IPS-15b (cell line): ENCODE measurements at regions not wholly inside any gene's neighbourhood (a gene's known extent, or its start where the extent isn't known, plus 50 kb on each side); places are given as distances from the start of the nearest gene placed in this dataset.

ENCODE experiments used
- H3K27me3 ChIP-seq: one replicate; pipeline ENCODE4 v1.6.1; 2013; ENCODE audit warnings: low read length; ENCODE audit not compliant: control insufficient read depth, insufficient read depth
- H3K36me3 ChIP-seq: one replicate; pipeline ENCODE4 v1.6.1; 2013; ENCODE audit warnings: low read length; ENCODE audit not compliant: control insufficient read depth, insufficient read depth
- H3K4me1 ChIP-seq: one replicate; pipeline ENCODE4 v1.6.1; 2013; ENCODE audit warnings: mild to moderate bottlenecking, low read length; ENCODE audit not compliant: control insufficient read depth, insufficient read depth
- H3K4me3 ChIP-seq: one replicate; pipeline ENCODE4 v1.5.1; 2013; ENCODE audit warnings: low read depth, low read length
- H3K9ac ChIP-seq: one replicate; pipeline ENCODE4 v1.6.1; 2013; ENCODE audit warnings: low read depth, mild to moderate bottlenecking, low read length
- H3K9me3 ChIP-seq: one replicate; pipeline ENCODE4 v1.6.1; 2013; ENCODE audit warnings: mild to moderate bottlenecking, low read length; ENCODE audit not compliant: control insufficient read depth, insufficient read depth

DNA sequence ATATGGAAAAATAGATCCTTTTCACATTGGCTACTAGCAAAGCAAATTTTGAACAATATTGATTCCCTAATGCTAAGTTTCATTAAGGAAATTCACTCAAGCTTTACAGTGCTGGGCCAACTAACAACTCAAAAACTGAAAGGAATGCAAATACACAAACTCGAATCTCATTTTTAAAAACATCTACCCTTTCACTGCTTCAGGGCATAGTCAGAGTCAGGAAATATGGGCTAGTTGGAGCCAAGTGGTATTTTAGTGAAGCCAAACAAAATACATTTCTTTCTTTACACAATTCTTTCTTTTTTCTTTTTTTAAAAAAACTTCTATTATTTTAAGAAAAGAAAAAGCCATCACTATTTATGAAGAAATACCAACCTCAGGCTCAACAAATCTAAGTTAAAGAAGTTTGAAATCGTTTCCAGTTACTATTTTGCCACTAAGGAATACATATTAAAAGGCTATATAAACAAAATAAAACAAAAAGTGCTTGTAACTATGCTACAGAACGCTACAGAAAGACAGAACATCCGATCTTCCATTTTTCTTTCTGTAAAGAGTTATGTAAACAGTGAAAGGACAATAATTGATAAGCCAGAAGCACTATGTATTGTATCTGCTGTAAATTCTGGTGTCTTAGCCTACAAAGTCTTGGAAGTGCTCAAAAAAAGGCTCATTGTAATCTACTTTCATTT is 113.6 kb upstream of the STK17B start:
- H3K4me3 ChIP-seq: no peak overlapping the region
- no peak overlapping the region for H3K9ac ChIP-seq
- no peaks in the 10 kb centered on the region for H3K9me3 ChIP-seq
- no peaks in the 10 kb centered on the region for H3K36me3 ChIP-seq
- no peaks in the 10 kb centered on the region for H3K27me3 ChIP-seq
- no peaks in the 10 kb centered on the region for H3K4me1 ChIP-seq

DNA sequence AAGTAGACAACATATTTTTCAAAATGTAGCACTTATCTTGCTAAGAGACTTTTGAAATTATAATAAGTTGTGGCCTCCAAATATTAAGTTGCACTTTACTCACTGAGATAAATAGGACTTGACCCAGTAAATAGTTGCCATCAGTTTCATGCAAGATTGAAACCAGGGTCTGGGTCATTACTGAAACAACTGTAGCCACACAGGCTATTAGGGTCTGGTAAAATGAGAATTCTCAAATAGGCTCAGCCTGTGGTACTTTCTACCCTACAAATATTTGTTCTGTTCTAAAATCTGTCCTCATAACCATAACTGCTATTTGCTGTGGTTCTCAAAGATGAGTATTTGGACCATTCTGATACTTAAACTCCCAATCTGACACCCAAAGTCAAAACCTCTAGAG is 115.4 kb upstream of the STK17B start:
- H3K4me3 ChIP-seq: no peak overlapping the region

DNA sequence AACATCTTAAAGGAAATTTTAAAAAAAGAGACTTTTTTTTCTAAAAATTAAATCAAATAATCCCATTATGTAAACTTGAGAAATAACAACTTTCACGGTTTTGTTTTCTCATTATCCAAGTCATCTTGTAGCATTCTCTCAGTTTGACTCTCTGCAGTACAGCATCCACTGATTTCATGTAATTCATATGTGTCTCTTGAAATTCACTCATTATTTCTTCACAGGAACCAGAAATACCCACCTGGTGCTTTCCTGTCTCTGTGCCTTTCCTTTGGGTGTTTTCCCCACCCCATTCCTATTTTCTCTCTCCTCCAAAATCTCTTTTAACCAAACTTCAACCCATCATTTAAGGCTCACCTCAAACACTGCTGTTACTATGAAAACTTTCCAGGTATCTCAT is 116.1 kb upstream of the STK17B start:
- no peaks in the 10 kb centered on the region for H3K4me1 ChIP-seq
- H3K9ac ChIP-seq: no peak overlapping the region
- no peak overlapping the region for H3K4me3 ChIP-seq
- H3K36me3 ChIP-seq: no peaks in the 10 kb centered on the region
- H3K27me3 ChIP-seq: no peaks in the 10 kb centered on the region
- H3K9me3 ChIP-seq: no peaks in the 10 kb centered on the region

More for the DNA sequence above, 115.4 kb upstream of the STK17B start:
- H3K9me3 ChIP-seq: no peaks in the 10 kb centered on the region
- no peaks in the 10 kb centered on the region for H3K36me3 ChIP-seq
- no peaks in the 10 kb centered on the region for H3K27me3 ChIP-seq
- no peak overlapping the region for H3K9ac ChIP-seq
- H3K4me1 ChIP-seq: no peaks in the 10 kb centered on the region

DNA sequence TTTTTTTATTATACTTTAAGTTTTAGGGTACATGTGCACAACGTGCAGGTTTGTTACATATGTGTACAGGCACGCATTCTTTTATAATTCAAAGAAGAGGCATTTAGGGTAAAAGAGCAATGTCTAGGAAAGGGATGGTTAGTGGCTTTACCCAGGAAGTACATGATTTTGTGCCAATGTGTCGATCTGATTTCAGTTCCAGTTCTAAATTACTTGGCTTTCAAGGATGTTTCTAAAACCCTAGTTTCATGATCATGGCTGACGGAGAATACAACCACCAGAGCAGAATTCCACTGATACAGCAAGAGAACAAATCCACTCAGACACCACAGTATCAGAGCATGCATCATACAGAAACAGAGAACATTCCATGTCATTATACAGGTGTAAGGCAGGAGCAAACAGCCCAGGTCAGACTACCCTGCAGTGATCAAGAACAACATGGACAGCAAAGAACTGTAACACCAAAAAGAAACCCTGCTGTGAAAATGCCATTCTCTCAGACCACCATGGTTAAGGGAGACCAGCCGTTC is 116.7 kb upstream of the STK17B start:
- Histone ChIP-seq H3K4me3 (no peak overlapping the region), H3K4me1 (no peaks in the 10 kb centered on the region), H3K27me3 (no peaks in the 10 kb centered on the region), H3K36me3 (no peaks in the 10 kb centered on the region), H3K9ac (no peak overlapping the region), H3K9me3 (no peaks in the 10 kb centered on the region)

DNA sequence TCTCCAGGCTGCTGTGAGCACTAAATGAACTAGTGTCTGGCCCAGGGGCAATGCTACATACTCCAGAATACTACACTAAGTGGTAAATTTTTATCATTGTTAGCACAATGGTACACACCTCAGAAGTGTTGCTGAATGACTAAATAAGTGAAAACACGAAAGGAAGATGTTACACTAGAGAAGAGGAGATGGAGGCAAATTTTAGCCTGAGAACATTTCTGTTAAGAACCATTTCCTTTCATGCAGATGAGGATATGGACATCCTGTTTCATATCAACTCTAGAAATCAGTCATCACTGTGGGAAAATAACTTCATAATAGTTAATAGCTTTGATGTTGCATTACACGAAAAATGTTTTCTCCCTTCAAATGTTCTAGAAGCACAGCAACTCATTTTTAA is 117.6 kb upstream of the STK17B start:
- no peaks in the 10 kb centered on the region for H3K9me3 ChIP-seq
- no peaks in the 10 kb centered on the region for H3K27me3 ChIP-seq
- no peak overlapping the region for H3K4me3 ChIP-seq
- no peak overlapping the region for H3K9ac ChIP-seq
- no peaks in the 10 kb centered on the region for H3K4me1 ChIP-seq
- H3K36me3 ChIP-seq: no peaks in the 10 kb centered on the region

DNA sequence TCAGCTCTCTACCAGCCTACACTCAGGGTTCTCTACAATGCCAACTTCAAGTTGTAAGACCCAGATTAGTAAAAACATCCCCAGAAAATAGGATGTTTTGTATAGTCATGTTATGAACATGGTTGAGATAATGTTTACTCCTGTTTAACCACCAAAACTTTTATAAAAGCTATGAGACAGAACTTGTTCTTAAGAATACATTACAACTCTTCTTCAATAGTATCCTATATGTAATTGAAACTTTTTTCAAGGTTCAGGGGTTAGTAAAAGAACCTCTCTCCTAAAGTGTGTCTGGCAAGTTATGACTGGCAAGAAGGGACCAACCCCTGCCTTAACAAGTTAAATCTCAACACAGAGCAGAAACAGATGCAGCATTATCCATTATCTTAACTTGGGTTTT is 118.8 kb upstream of the STK17B start:
- Histone ChIP-seq H3K27me3 (no peaks in the 10 kb centered on the region), H3K9me3 (no peaks in the 10 kb centered on the region), H3K9ac (no peak overlapping the region), H3K36me3 (no peaks in the 10 kb centered on the region), H3K4me1 (no peaks in the 10 kb centered on the region), H3K4me3 (no peak overlapping the region)

DNA sequence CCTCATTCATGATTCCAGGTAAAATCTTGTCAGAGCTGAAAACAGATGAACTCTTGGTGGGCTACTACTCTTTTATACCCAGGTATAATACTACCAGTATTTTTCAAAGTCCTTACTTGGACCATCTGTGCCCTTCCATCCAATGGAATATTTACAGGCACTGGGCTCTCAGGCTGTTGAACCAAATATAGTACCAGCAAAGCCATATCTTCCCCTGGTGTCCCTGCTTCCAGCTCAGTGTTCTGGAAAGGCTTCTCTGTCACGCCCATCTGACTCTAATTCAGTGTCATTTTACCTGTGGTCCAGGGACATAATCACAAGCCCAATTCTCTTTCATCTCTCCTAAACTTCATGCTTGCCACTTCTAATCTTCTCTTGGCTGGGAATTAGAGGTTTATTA is 119.2 kb upstream of the STK17B start:
- H3K4me3 ChIP-seq: no peak overlapping the region
- H3K27me3 ChIP-seq: no peaks in the 10 kb centered on the region
- no peaks in the 10 kb centered on the region for H3K4me1 ChIP-seq
- H3K9ac ChIP-seq: no peak overlapping the region
- H3K9me3 ChIP-seq: no peaks in the 10 kb centered on the region
- H3K36me3 ChIP-seq: no peaks in the 10 kb centered on the region

DNA sequence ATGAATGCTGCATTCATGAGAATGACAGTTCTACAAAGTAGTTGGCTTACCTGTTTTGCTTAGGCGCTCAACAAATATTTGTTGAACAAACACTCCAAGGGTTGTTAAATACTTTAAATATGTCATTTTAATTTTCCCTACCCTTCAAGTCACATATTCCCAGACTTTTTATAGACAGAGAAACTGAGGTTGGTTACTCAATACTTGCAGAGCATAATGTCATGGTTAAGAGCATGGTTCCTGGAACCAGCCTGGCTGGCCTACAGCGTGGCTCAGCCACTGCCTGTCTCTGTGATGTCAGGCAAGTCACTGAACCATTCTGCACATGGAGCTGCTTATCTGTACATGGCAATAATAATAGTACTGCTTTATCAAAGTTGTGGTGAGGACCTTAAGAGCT is 120.0 kb upstream of the STK17B start:
- H3K27me3 ChIP-seq: no peaks in the 10 kb centered on the region
- H3K4me1 ChIP-seq: no peaks in the 10 kb centered on the region
- no peak overlapping the region for H3K9ac ChIP-seq
- no peak overlapping the region for H3K4me3 ChIP-seq
- no peaks in the 10 kb centered on the region for H3K36me3 ChIP-seq
- no peaks in the 10 kb centered on the region for H3K9me3 ChIP-seq

DNA sequence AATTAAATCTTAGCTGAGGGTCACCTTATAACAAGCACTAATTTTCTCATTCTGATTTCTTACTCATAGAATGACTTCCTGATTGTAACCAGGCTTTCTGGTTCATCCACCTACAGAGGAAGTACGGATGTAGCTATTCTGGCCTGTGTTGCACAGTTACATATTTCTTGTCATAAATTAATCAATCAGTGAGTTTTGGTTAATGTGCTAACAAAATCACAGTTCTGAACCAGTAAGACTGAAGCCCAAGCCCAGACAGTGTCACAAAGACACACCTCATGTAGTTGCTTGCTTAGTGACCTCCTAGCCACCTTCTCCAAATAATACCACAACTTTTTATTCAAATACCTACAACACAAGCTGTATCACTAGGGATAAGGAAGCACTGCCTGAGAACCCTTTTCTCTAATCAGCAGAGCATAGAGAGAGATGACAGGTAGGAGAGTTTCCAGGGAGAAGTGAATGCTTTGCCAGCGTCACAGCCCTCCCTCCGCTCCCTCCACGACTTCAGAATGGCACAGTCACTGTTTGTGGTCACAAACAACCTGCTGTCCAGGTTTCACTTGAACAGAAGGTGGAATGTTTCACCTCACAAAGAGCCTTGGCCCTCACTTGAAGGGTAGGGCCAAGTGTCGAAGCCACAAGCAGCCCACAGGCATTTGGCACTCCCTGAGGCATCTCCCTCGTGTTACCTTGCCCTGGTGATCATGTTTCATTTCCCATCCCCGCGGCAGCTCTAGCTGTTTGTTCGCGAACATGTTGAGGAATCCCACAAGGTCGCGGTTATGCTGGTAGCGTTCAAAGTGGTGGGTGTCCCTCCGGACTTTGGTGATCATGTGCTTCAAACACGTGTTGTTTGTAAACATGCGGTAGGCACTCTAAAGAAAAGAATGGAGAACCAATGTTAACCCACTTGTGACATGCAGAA is 120.8 kb upstream of the STK17B start:
- no peak overlapping the region for H3K9ac ChIP-seq
- H3K27me3 ChIP-seq: no peaks in the 10 kb centered on the region
- H3K4me1 ChIP-seq: no peaks in the 10 kb centered on the region
- H3K4me3 ChIP-seq: no peak overlapping the region
- H3K36me3 ChIP-seq: no peaks in the 10 kb centered on the region
- no peaks in the 10 kb centered on the region for H3K9me3 ChIP-seq

DNA sequence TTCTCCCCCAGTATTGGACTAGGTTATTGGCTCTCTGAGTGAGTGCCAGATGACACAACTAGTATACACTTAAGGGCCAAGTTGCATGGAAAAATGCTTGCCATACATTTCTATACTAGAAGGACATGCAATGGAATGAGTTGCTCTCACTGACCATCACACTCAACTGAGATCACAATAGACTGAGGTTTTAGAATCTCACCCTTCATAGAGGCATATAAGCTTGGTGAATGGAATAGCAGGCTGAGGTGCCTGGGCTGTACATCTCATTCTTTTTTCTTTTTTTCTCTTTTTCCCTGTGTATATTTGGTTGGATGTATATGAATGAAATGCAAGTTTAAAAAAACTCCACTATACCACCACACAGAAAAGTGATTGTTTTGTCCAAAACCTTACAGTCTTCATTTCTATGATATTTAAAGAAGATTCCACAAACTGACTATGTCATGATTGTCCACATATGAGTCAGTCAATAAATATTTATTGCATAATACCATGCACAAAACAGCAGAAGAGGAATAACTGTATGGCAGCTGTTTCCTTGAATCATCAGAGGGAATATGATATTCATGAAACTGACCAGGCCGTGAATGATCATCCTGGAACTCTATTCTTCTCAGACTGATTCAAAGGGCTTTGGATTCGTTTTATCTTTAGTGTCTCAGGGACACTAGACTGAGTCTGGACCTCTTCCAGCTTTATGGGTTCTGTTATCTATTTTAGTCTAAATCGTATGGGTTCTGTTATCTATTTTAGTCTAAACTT is 122.6 kb upstream of the STK17B start:
- Histone ChIP-seq H3K9me3 (no peaks in the 10 kb centered on the region), H3K9ac (no peak overlapping the region), H3K4me3 (no peak overlapping the region), H3K36me3 (no peaks in the 10 kb centered on the region), H3K4me1 (no peaks in the 10 kb centered on the region), H3K27me3 (no peaks in the 10 kb centered on the region)

DNA sequence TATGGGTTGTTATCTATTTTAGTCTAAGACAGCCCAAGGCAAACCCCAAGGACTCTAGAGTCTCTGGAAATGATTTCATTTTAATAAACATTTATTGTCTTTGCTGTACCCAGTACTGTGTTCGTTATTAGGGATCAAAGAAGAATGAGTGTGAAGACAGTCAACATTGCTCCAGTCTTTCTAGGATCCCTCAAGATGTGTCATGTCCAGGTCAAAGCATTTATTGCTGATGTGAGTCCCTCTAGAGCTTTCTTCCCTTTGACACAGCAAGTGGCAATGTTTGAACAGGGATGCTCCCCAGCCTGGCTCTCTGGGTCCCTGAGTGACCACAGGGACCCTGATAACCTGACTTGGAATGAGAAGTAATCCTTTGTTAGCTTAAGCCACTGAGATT is 123.1 kb upstream of the STK17B start:
- H3K4me3 ChIP-seq: no peak overlapping the region
- H3K9ac ChIP-seq: no peak overlapping the region
- no peaks in the 10 kb centered on the region for H3K36me3 ChIP-seq
- no peaks in the 10 kb centered on the region for H3K9me3 ChIP-seq
- no peaks in the 10 kb centered on the region for H3K4me1 ChIP-seq
- H3K27me3 ChIP-seq: no peaks in the 10 kb centered on the region
